ENCODE measurements at regions not wholly inside any gene's neighbourhood (a gene's known extent, or its start where the extent isn't known, plus 50 kb on each side); places are given as distances from the start of the nearest gene placed in this dataset.
A peak's percentile ranks its signal among the peaks of the same experiment; 100 is the strongest.

GRCh38 chr3:90035643-90036042 is 928.2 kb downstream of the EPHA3 start:
- Histone ChIP-seq H3K56ac (replicated peaks; ENCODE audit: insufficient read length, low read depth, low read length) (no peak overlapping the region), H2AK5ac (ENCODE audit: low read depth, low read length) (no peak overlapping the region), H4K5ac (ENCODE audit: insufficient read length, low read depth, low read length) (peak overlapping the region; percentile 4), H3K4me3 (ENCODE audit: extremely low read depth in 1 of 4, insufficient read depth in 2 of 4, low read depth in 3 of 4, low read length in 4 of 4) (no peak overlapping the region), H3K79me1 (ENCODE audit: low read depth, low read length) (no peaks in the 10 kb centered on the region), H2BK5ac (ENCODE audit: low read depth, low read length) (no peak overlapping the region), H3K79me2 (ENCODE audit: control insufficient read depth in 1 of 2, insufficient read depth in 2 of 2, low read length in 2 of 2) (no peaks in the 10 kb centered on the region), H4K8ac (ENCODE audit: extremely low read depth, insufficient read depth, low read length) (no peak overlapping the region), H3K14ac (ENCODE audit: insufficient read length) (no peak overlapping the region), H4K20me1 (replicated peaks in 1 of 2; ENCODE audit: control insufficient read depth in 1 of 2, insufficient read depth in 2 of 2, low read length in 2 of 2) (no peaks in the 10 kb centered on the region), H3K9me3 (ENCODE audit: insufficient read depth in 2 of 2, low read depth in 1 of 2, low read length in 1 of 2) (no peaks in the 10 kb centered on the region), H2AFZ (ENCODE audit: low read length) (no peak overlapping the region), H3K27me3 (replicated peaks in 1 of 4; ENCODE audit: control insufficient read depth in 3 of 4, extremely low read depth in 1 of 4, insufficient read depth in 3 of 4, low read length in 3 of 4) (no peaks in the 10 kb centered on the region), H3K18ac (ENCODE audit: extremely low read depth, low read length) (peak overlapping the region; percentile 2; the same call in 1 of the 2 replicates), H3K4me1 (replicated peaks in 1 of 4; ENCODE audit: control insufficient read depth in 3 of 4, insufficient read depth in 4 of 4, low read length in 3 of 4) (peaks cover 0 to 14% (median 6%) of the 10 kb centered on the region in 4 experiments; a peak in 5 of 7 replicates), H3K23ac (ENCODE audit: insufficient read length) (no peak overlapping the region), H2BK120ac (replicated peaks; ENCODE audit: low read depth, low read length) (peak overlapping the region; percentile 11), H3K23me2 (ENCODE audit: low read depth, low read length) (no peaks in the 10 kb centered on the region), H2BK20ac (ENCODE audit: low read length) (no peak overlapping the region), H3K27ac (ENCODE audit: low read depth, low read length) (no peak overlapping the region), H3K36me3 (ENCODE audit: control insufficient read depth in 2 of 4, insufficient read depth in 4 of 4, low read length in 3 of 4) (no peaks in the 10 kb centered on the region), H2BK12ac (ENCODE audit: low read depth, low read length) (no peak overlapping the region), H3K4me2 (ENCODE audit: insufficient read depth in 1 of 2, low read depth in 2 of 2, low read length in 2 of 2) (no peak overlapping the region), H3K9ac (replicated peaks in 1 of 4; ENCODE audit: extremely low read depth in 1 of 4, low read depth in 3 of 4, low read length in 3 of 4) (no peak overlapping the region), H3K4ac (replicated peaks; ENCODE audit: insufficient read length, low read depth, low read length) (peak overlapping the region; percentile 54), H4K91ac (replicated peaks; ENCODE audit: insufficient read length, low read length) (peak overlapping the region; percentile 5), H2BK15ac (ENCODE audit: low read length) (no peak overlapping the region)
- FAIRE-seq, result no peak
- DNase-seq (ENCODE audit: low read depth in 1 of 2, low spot score in 2 of 2), result no peak
- ChIA-PET CTCF (ENCODE audit: partially characterized antibody) (no interaction called here), POLR2A (ENCODE audit: partially characterized antibody) (interaction anchor here (1.1 kb wide), 1 partner anchor 25 kb away, joined by 3 read pairs; no protein-coding TSS in a partner anchor)
- WGBS, 2 experiments (ENCODE audit: extremely low coverage in 1 of 2, insufficient coverage in 1 of 2, insufficient read length in 1 of 2, insufficient replicate concordance in 2 of 2, low coverage in 1 of 2, low lambda C conversion rate in 2 of 2, missing lambda C conversion rate in 1 of 2), result 93% methylated on average over 1 of the region's 1 CpG; no CpG with 5 or more reads in 1 of the 2 experiments
- TF ChIP-seq MAFK (IDR thresholded peaks at IDR 0.05; ENCODE audit: low read depth, low read length), result no peak
- TF ChIP-seq TEAD4 (IDR thresholded peaks at IDR 0.05; ENCODE audit: low read depth, low read length), result no peak
- TF ChIP-seq CTBP2 (IDR thresholded peaks at IDR 0.05; ENCODE audit: borderline replicate concordance, insufficient read depth, insufficient read length, low read length), result no peak
- TF ChIP-seq TBP (IDR thresholded peaks at IDR 0.05; ENCODE audit: low read depth, low read length), result no peak
- TF ChIP-seq CBX5 (IDR thresholded peaks at IDR 0.05; ENCODE audit: low read depth, low read length), result no peak
- TF ChIP-seq ASH2L (IDR thresholded peaks at IDR 0.05; ENCODE audit: low read length), result no peak
- TF ChIP-seq SIN3A (conservative IDR thresholded peaks at IDR 0.05 in 1 of 2, IDR thresholded peaks at IDR 0.05 in 1 of 2; ENCODE audit: low read depth in 1 of 2, low read length in 2 of 2), result no peak
- no peak for TF ChIP-seq BRCA1 (IDR thresholded peaks at IDR 0.05; ENCODE audit: low read depth, low read length)
- TF ChIP-seq CREB1 (IDR thresholded peaks at IDR 0.05), result no peak
- no peak for TF ChIP-seq TCF12 (IDR thresholded peaks at IDR 0.05; ENCODE audit: low read depth, low read length)
- no peak for TF ChIP-seq TAF1 (IDR thresholded peaks at IDR 0.05; ENCODE audit: low read depth, low read length)
- no peak for TF ChIP-seq EZH2 (IDR thresholded peaks at IDR 0.05; ENCODE audit: low read depth, low read length, severe bottlenecking)
- TF ChIP-seq SIX5 (IDR thresholded peaks at IDR 0.05; ENCODE audit: low read depth, low read length), result no peak
- TF ChIP-seq HDAC6 (IDR thresholded peaks at IDR 0.05; ENCODE audit: low read depth, low read length), result no peak

All from H1 (cell line).